GM23338 (cell line): ENCODE measurements at regions not wholly inside any gene's neighbourhood (a gene's known extent, or its start where the extent isn't known, plus 50 kb on each side); places are given as distances from the start of the nearest gene placed in this dataset.
A peak's percentile ranks its signal among the peaks of the same experiment; 100 is the strongest.

ENCODE experiments used
- ATAC-seq: fragments of 200-7000 bp; cut with Tn5 transposase; 3 replicates; pipeline ENCODE4 v1.9.1; 2020
- DNase-seq: peaks from one replicate; pipeline ENCODE4 v3.0.0-alpha.2; 2015; ENCODE audit warnings: low spot score
- H2AFZ ChIP-seq: fragments of 200-600 bp; sonication (generic); 2 replicates; pipeline ENCODE4 v1.8.0; 2016; ENCODE audit warnings: antibody characterized with exemption, mild to moderate bottlenecking, moderate library complexity
- H3F3A ChIP-seq: fragments of 200-600 bp; sonication (generic); replicated peaks from 2 replicates; pipeline ENCODE4 v1.8.0; 2017; ENCODE audit warnings: antibody characterized with exemption, mixed run types, low read depth
- H3K27ac ChIP-seq: fragments of 200-600 bp; sonication (generic); 2 replicates; pipeline ENCODE4 v1.6.1; 2016; ENCODE audit warnings: low read depth
- H3K27me3 ChIP-seq: fragments of 200-600 bp; sonication (generic); 2 replicates; pipeline ENCODE4 v1.8.0; 2016; ENCODE audit warnings: mild to moderate bottlenecking, mixed run types, moderate library complexity; ENCODE audit not compliant: insufficient read depth
- H3K36me3 ChIP-seq: fragments of 200-600 bp; sonication (generic); 2 replicates; pipeline ENCODE4 v1.8.0; 2016; ENCODE audit warnings: mild to moderate bottlenecking; ENCODE audit not compliant: insufficient read depth
- H3K4me1 ChIP-seq: fragments of 200-600 bp; sonication (generic); 2 replicates; pipeline ENCODE4 v1.8.0; 2016; ENCODE audit warnings: mild to moderate bottlenecking, moderate library complexity; ENCODE audit not compliant: insufficient read depth
- H3K4me2 ChIP-seq: fragments of 200-600 bp; sonication (generic); 2 replicates; pipeline ENCODE4 v1.7.1; 2017; ENCODE audit warnings: mixed run types
- H3K4me3 ChIP-seq: fragments of 200-600 bp; sonication (generic); 2 replicates; pipeline ENCODE4 v1.6.1; 2016; ENCODE audit warnings: mixed run types
- H3K79me2 ChIP-seq: fragments of 200-600 bp; sonication (generic); replicated peaks from 2 replicates; pipeline ENCODE4 v1.8.0; 2017; ENCODE audit warnings: mild to moderate bottlenecking; ENCODE audit not compliant: insufficient read depth
- H3K9me2 ChIP-seq: fragments of 200-600 bp; sonication (generic); 2 replicates; pipeline ENCODE4 v1.8.0; 2017; ENCODE audit not compliant: insufficient read depth
- H4K20me1 ChIP-seq: fragments of 200-600 bp; sonication (generic); replicated peaks from 2 replicates; pipeline ENCODE4 v1.8.0; 2017; ENCODE audit warnings: mild to moderate bottlenecking; ENCODE audit not compliant: insufficient read depth
- H3K27ac Mint-ChIP-seq: 2 replicates; pipeline ENCODE4 v1.8.0; 2020; ENCODE audit warnings: inconsistent platforms, mild to moderate bottlenecking, moderate library complexity, mixed read lengths
- H3K27me3 Mint-ChIP-seq: 3 replicates; pipeline ENCODE4 v1.8.0; 2022; ENCODE audit warnings: low read depth, mild to moderate bottlenecking, moderate library complexity, mixed read lengths, inconsistent platforms; ENCODE audit not compliant: insufficient read depth, poor library complexity
- H3K36me3 Mint-ChIP-seq: 3 replicates; pipeline ENCODE4 v1.8.0; 2021; ENCODE audit warnings: low read depth, mild to moderate bottlenecking, inconsistent platforms, moderate library complexity, mixed read lengths
- H3K4me1 Mint-ChIP-seq: 3 replicates; pipeline ENCODE4 v1.8.0; 2020; ENCODE audit warnings: mild to moderate bottlenecking, inconsistent platforms, mixed read lengths
- H3K4me3 Mint-ChIP-seq: 3 replicates; pipeline ENCODE4 v1.8.0; 2021; ENCODE audit warnings: moderate library complexity, mild to moderate bottlenecking, inconsistent platforms, mixed read lengths
- H3K9me3 Mint-ChIP-seq: 3 replicates; pipeline ENCODE4 v1.8.0; 2020; ENCODE audit warnings: moderate library complexity, mild to moderate bottlenecking, inconsistent platforms, mixed read lengths
- CREB1 ChIP-seq: fragments of 250-450 bp; sonication (Bioruptor Pico); IDR thresholded peaks from 2 replicates; pipeline ENCODE4 v1.5.0; 2020; ENCODE audit warnings: low read depth, mild to moderate bottlenecking, moderate library complexity
- NANOG ChIP-seq: IDR thresholded peaks from 2 replicates; pipeline ENCODE4 v1.6.1; 2016; ENCODE audit warnings: antibody characterized with exemption, borderline replicate concordance
- POLR2AphosphoS5 ChIP-seq: IDR thresholded peaks from 2 replicates; pipeline ENCODE4 v1.6.1; 2016; ENCODE audit warnings: antibody characterized with exemption, low read depth
- STAT1 ChIP-seq: IDR thresholded peaks from one replicate; pipeline ENCODE4 v1.6.1; 2016; ENCODE audit warnings: antibody characterized with exemption; ENCODE audit not compliant: unreplicated experiment
- ZNF114 ChIP-seq: fragments of 250-450 bp; sonication (Bioruptor Pico); IDR thresholded peaks from 2 replicates; pipeline ENCODE4 v1.5.0; 2020; ENCODE audit warnings: mild to moderate bottlenecking, moderate library complexity
- TF ChIP-seq, protein P1 (sequence below): fragments of 250-450 bp; sonication (Bioruptor Pico); IDR thresholded peaks from 2 replicates; pipeline ENCODE4 v1.5.0; 2020; ENCODE audit warnings: mild to moderate bottlenecking, moderate library complexity
- TF ChIP-seq, protein P2 (sequence below), 2 experiments: fragments of 200-600 bp in 1 of 2; sonication (generic) in 1 of 2; conservative IDR thresholded peaks; 2 replicates each; pipeline versions ENCODE4 v1.5.1 to v1.6.1; 2016 to 2017; ENCODE audit warnings: antibody characterized with exemption in 2 of 2, low read depth in 2 of 2, mild to moderate bottlenecking in 2 of 2, moderate library complexity in 1 of 2

DNA sequence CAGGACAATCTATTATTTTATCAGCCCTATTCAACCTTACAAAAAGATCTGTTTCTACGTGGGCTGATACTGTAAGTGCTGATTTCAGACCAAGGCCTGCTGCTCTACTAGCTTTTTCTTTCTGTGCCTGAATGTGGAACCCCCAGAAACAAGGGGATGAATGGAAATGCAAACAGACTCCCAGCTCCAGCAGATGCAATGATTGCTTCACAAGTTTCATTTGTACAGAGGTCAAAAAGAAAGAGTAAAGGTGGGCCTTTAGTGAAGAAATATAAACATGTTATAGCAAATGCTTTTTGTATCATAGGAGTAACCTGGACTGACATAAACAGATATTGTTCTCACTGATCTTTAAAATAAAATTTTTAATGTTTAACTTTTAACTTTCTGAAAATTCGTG lies 130.2 kb upstream of the SLC25A13 start (continued):
- TF ChIP-seq, protein P1, sequence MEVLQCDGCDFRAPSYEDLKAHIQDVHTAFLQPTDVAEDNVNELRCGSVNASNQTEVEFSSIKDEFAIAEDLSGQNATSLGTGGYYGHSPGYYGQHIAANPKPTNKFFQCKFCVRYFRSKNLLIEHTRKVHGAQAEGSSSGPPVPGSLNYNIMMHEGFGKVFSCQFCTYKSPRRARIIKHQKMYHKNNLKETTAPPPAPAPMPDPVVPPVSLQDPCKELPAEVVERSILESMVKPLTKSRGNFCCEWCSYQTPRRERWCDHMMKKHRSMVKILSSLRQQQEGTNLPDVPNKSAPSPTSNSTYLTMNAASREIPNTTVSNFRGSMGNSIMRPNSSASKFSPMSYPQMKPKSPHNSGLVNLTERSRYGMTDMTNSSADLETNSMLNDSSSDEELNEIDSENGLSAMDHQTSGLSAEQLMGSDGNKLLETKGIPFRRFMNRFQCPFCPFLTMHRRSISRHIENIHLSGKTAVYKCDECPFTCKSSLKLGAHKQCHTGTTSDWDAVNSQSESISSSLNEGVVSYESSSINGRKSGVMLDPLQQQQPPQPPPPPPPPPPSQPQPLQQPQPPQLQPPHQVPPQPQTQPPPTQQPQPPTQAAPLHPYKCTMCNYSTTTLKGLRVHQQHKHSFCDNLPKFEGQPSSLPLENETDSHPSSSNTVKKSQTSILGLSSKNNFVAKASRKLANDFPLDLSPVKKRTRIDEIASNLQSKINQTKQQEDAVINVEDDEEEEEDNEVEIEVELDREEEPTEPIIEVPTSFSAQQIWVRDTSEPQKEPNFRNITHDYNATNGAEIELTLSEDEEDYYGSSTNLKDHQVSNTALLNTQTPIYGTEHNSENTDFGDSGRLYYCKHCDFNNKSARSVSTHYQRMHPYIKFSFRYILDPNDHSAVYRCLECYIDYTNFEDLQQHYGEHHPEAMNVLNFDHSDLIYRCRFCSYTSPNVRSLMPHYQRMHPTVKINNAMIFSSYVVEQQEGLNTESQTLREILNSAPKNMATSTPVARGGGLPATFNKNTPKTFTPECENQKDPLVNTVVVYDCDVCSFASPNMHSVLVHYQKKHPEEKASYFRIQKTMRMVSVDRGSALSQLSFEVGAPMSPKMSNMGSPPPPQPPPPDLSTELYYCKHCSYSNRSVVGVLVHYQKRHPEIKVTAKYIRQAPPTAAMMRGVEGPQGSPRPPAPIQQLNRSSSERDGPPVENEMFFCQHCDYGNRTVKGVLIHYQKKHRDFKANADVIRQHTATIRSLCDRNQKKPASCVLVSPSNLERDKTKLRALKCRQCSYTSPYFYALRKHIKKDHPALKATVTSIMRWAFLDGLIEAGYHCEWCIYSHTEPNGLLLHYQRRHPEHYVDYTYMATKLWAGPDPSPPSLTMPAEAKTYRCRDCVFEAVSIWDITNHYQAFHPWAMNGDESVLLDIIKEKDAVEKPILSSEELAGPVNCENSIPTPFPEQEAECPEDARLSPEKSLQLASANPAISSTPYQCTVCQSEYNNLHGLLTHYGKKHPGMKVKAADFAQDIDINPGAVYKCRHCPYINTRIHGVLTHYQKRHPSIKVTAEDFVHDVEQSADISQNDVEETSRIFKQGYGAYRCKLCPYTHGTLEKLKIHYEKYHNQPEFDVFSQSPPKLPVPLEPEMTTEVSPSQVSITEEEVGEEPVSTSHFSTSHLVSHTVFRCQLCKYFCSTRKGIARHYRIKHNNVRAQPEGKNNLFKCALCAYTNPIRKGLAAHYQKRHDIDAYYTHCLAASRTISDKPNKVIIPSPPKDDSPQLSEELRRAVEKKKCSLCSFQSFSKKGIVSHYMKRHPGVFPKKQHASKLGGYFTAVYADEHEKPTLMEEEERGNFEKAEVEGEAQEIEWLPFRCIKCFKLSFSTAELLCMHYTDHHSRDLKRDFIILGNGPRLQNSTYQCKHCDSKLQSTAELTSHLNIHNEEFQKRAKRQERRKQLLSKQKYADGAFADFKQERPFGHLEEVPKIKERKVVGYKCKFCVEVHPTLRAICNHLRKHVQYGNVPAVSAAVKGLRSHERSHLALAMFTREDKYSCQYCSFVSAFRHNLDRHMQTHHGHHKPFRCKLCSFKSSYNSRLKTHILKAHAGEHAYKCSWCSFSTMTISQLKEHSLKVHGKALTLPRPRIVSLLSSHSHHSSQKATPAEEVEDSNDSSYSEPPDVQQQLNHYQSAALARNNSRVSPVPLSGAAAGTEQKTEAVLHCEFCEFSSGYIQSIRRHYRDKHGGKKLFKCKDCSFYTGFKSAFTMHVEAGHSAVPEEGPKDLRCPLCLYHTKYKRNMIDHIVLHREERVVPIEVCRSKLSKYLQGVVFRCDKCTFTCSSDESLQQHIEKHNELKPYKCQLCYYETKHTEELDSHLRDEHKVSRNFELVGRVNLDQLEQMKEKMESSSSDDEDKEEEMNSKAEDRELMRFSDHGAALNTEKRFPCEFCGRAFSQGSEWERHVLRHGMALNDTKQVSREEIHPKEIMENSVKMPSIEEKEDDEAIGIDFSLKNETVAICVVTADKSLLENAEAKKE (CRISPR knock-in tag): no peak
- TF ChIP-seq ZNF114 (CRISPR knock-in tag): no peak

DNA sequence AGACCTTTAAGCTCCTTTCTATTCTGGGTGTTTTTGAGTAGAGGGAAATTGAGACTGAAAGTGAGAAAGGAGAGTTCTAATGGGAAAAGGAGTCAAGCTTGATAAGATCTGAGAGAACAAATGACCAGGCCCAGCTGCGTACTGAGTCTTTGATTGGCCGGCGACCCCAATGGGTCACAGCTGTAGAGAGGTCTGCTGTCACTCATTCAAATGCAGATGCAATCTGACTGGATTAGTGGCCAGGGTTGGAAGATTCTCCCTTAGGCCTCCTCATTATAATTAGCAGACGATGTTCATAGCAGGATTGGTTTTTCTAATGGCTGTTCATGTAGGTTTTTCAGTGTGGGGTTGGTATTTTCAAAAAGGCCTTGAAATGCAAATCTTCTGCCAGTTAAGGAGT lies 127.2 kb upstream of the SLC25A13 start:
- Histone ChIP-seq H3K9me2 (no peaks in the 10 kb centered on the region), H3K4me2 (no peak overlapping the region), H3K27ac (no peak overlapping the region), H3K36me3 (no peaks in the 10 kb centered on the region), H3K4me3 (no peak overlapping the region), H3K4me1 (no peaks in the 10 kb centered on the region), H3K27me3 (no peaks in the 10 kb centered on the region), H3K79me2 (no peaks in the 10 kb centered on the region), H2AFZ (no peak overlapping the region), H3F3A (no peaks in the 10 kb centered on the region), H4K20me1 (no peaks in the 10 kb centered on the region)
- Mint-ChIP-seq H3K27me3 (no peaks in the 10 kb centered on the region), H3K9me3 (no peaks in the 10 kb centered on the region), H3K4me3 (no peak overlapping the region), H3K4me1 (peaks cover 10% of the 10 kb centered on the region), H3K27ac (no peak overlapping the region), H3K36me3 (no peaks in the 10 kb centered on the region)
- ATAC-seq (peak; percentile 73), DNase-seq (peak; percentile 1)
- TF ChIP-seq, protein P1 (CRISPR knock-in tag): no peak
- TF ChIP-seq POLR2AphosphoS5: no peak
- TF ChIP-seq, protein P2, sequence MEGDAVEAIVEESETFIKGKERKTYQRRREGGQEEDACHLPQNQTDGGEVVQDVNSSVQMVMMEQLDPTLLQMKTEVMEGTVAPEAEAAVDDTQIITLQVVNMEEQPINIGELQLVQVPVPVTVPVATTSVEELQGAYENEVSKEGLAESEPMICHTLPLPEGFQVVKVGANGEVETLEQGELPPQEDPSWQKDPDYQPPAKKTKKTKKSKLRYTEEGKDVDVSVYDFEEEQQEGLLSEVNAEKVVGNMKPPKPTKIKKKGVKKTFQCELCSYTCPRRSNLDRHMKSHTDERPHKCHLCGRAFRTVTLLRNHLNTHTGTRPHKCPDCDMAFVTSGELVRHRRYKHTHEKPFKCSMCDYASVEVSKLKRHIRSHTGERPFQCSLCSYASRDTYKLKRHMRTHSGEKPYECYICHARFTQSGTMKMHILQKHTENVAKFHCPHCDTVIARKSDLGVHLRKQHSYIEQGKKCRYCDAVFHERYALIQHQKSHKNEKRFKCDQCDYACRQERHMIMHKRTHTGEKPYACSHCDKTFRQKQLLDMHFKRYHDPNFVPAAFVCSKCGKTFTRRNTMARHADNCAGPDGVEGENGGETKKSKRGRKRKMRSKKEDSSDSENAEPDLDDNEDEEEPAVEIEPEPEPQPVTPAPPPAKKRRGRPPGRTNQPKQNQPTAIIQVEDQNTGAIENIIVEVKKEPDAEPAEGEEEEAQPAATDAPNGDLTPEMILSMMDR (conservative IDR thresholded peaks at IDR 0.05; ENCODE audit: low read depth in 2 of 2): no peak
- no peak for TF ChIP-seq STAT1
- no peak for TF ChIP-seq CREB1 (CRISPR knock-in tag)
- TF ChIP-seq NANOG: no peak
